SJSA1 (cell line): ENCODE measurements at regions not wholly inside any gene's neighbourhood (a gene's known extent, or its start where the extent isn't known, plus 50 kb on each side); places are given as distances from the start of the nearest gene placed in this dataset.

Experiments used
- DNase-seq, 2 experiments: peaks; one replicate each; pipeline ENCODE4 v3.0.0-alpha.2; 2015 to 2020; ENCODE audit warnings: low spot score in 2 of 2, low read depth in 1 of 2
- H3K27ac ChIP-seq: fragments of 250-450 bp; sonication (Bioruptor Pico); 2 replicates; pipeline ENCODE4 v1.5.1; 2020; ENCODE audit warnings: mild to moderate bottlenecking, moderate library complexity
- H3K27me3 ChIP-seq: fragments of 250-450 bp; sonication (Bioruptor Pico); replicated peaks from 2 replicates; pipeline ENCODE4 v1.5.1; 2020; ENCODE audit warnings: mild to moderate bottlenecking, moderate library complexity
- H3K36me3 ChIP-seq: fragments of 250-450 bp; sonication (Bioruptor Pico); 2 replicates; pipeline ENCODE4 v1.5.1; 2020; ENCODE audit warnings: mild to moderate bottlenecking
- H3K4me1 ChIP-seq: fragments of 250-450 bp; sonication (Bioruptor Pico); replicated peaks from 2 replicates; pipeline ENCODE4 v1.6.1; 2021; ENCODE audit warnings: mild to moderate bottlenecking
- H3K4me3 ChIP-seq: fragments of 250-450 bp; sonication (Bioruptor Pico); 2 replicates; pipeline ENCODE4 v1.5.1; 2020; ENCODE audit warnings: mild to moderate bottlenecking
- H3K9me3 ChIP-seq: fragments of 250-450 bp; sonication (Bioruptor Pico); replicated peaks from 2 replicates; pipeline ENCODE4 v1.5.1; 2020; ENCODE audit warnings: mild to moderate bottlenecking

- no peak for DNase-seq
- Histone ChIP-seq H3K4me1 (no peaks in the 10 kb centered on the region), H3K27me3 (no peaks in the 10 kb centered on the region), H3K9me3 (no peaks in the 10 kb centered on the region), H3K4me3 (no peak overlapping the region), H3K36me3 (no peaks in the 10 kb centered on the region), H3K27ac (no peak overlapping the region)
These were observed 469.3 kb downstream of the LRIG3 start for GRCh38 chr12:58450868-58451482.

GRCh38 chr12:58452546-58452945, 467.8 kb downstream of the LRIG3 start:
- Histone ChIP-seq H3K4me3 (no peak overlapping the region), H3K9me3 (no peaks in the 10 kb centered on the region), H3K27me3 (no peaks in the 10 kb centered on the region), H3K36me3 (no peaks in the 10 kb centered on the region), H3K4me1 (no peaks in the 10 kb centered on the region), H3K27ac (no peak overlapping the region)
- no peak for DNase-seq

GRCh38 chr12:58453306-58453705, 467.0 kb downstream of the LRIG3 start:
- no peaks in the 10 kb centered on the region for H3K36me3 ChIP-seq
- H3K4me3 ChIP-seq: no peak overlapping the region
- H3K27ac ChIP-seq: no peak overlapping the region
- no peaks in the 10 kb centered on the region for H3K27me3 ChIP-seq
- H3K4me1 ChIP-seq: no peaks in the 10 kb centered on the region
- no peaks in the 10 kb centered on the region for H3K9me3 ChIP-seq
- DNase-seq: no peak

- Histone ChIP-seq H3K4me3 (no peak overlapping the region), H3K4me1 (no peaks in the 10 kb centered on the region), H3K27me3 (no peaks in the 10 kb centered on the region), H3K27ac (no peak overlapping the region), H3K9me3 (no peaks in the 10 kb centered on the region), H3K36me3 (no peaks in the 10 kb centered on the region)
- DNase-seq: no peak
These were observed 465.2 kb downstream of the LRIG3 start for GRCh38 chr12:58455136-58455535.

GRCh38 chr12:58458102-58458501, 462.2 kb downstream of the LRIG3 start:
- Histone ChIP-seq H3K27ac (no peak overlapping the region), H3K4me1 (no peaks in the 10 kb centered on the region), H3K36me3 (no peaks in the 10 kb centered on the region), H3K4me3 (no peak overlapping the region), H3K9me3 (no peaks in the 10 kb centered on the region), H3K27me3 (no peaks in the 10 kb centered on the region)
- no peak for DNase-seq

GRCh38 chr12:58459191-58459590, 461.1 kb downstream of the LRIG3 start:
- no peaks in the 10 kb centered on the region for H3K27me3 ChIP-seq
- H3K4me3 ChIP-seq: no peak overlapping the region
- DNase-seq: no peak
- no peak overlapping the region for H3K27ac ChIP-seq
- H3K36me3 ChIP-seq: no peaks in the 10 kb centered on the region
- H3K9me3 ChIP-seq: no peaks in the 10 kb centered on the region
- H3K4me1 ChIP-seq: no peaks in the 10 kb centered on the region

- Histone ChIP-seq H3K9me3 (no peaks in the 10 kb centered on the region), H3K36me3 (no peaks in the 10 kb centered on the region), H3K27ac (no peak overlapping the region), H3K27me3 (no peaks in the 10 kb centered on the region), H3K4me3 (no peak overlapping the region), H3K4me1 (0 out of 2 replicates have a peak, but pooled peaks cover 6% of the 10 kb centered on the region)
- DNase-seq: no peak
These were observed 457.3 kb downstream of the LRIG3 start for GRCh38 chr12:58463051-58463450.

- 0 out of 2 replicates have a peak, but pooled peaks cover 6% of the 10 kb centered on the region for H3K4me1 ChIP-seq
- peak in 1 of 2 experiments; percentile 4 for DNase-seq
- no peaks in the 10 kb centered on the region for H3K36me3 ChIP-seq
- H3K9me3 ChIP-seq: no peaks in the 10 kb centered on the region
- H3K4me3 ChIP-seq: no peak overlapping the region
- no peak overlapping the region for H3K27ac ChIP-seq
- no peaks in the 10 kb centered on the region for H3K27me3 ChIP-seq
These were observed 454.9 kb downstream of the LRIG3 start for GRCh38 chr12:58465418-58465817.

GRCh38 chr12:58470266-58471010, 449.9 kb downstream of the LRIG3 start:
- 0 out of 2 replicates have a peak, but pooled peaks cover 3% of the 10 kb centered on the region for H3K4me1 ChIP-seq
- no peaks in the 10 kb centered on the region for H3K36me3 ChIP-seq
- H3K4me3 ChIP-seq: no peak overlapping the region
- H3K27ac ChIP-seq: no peak overlapping the region
- no peak for DNase-seq
- no peaks in the 10 kb centered on the region for H3K9me3 ChIP-seq
- H3K27me3 ChIP-seq: no peaks in the 10 kb centered on the region

GRCh38 chr12:58479401-58479800, 440.9 kb downstream of the LRIG3 start:
- Histone ChIP-seq H3K9me3 (no peaks in the 10 kb centered on the region), H3K4me1 (no peaks in the 10 kb centered on the region), H3K27ac (no peak overlapping the region), H3K27me3 (no peaks in the 10 kb centered on the region), H3K36me3 (no peaks in the 10 kb centered on the region), H3K4me3 (no peak overlapping the region)
- DNase-seq: no peak

- no peak for DNase-seq
- Histone ChIP-seq H3K27me3 (no peaks in the 10 kb centered on the region), H3K9me3 (no peaks in the 10 kb centered on the region), H3K4me1 (no peaks in the 10 kb centered on the region), H3K4me3 (no peak overlapping the region), H3K36me3 (no peaks in the 10 kb centered on the region), H3K27ac (no peak overlapping the region)
These were observed 438.5 kb downstream of the LRIG3 start for GRCh38 chr12:58481811-58482210.

- no peak overlapping the region for H3K27ac ChIP-seq
These were observed 433.0 kb downstream of the LRIG3 start for GRCh38 chr12:58487255-58487654.

GRCh38 chr12:58487678-58488161, 432.6 kb downstream of the LRIG3 start:
- no peak for DNase-seq
- Histone ChIP-seq H3K9me3 (no peaks in the 10 kb centered on the region), H3K27me3 (no peaks in the 10 kb centered on the region), H3K4me1 (no peaks in the 10 kb centered on the region), H3K36me3 (no peaks in the 10 kb centered on the region), H3K27ac (no peak overlapping the region), H3K4me3 (no peak overlapping the region)

More at GRCh38 chr12:58487255-58487654, 433.0 kb downstream of the LRIG3 start:
- Histone ChIP-seq H3K36me3 (no peaks in the 10 kb centered on the region), H3K4me1 (no peaks in the 10 kb centered on the region), H3K27me3 (no peaks in the 10 kb centered on the region), H3K9me3 (no peaks in the 10 kb centered on the region), H3K4me3 (no peak overlapping the region)
- DNase-seq: no peak

GRCh38 chr12:58489394-58489793, 430.9 kb downstream of the LRIG3 start:
- no peak overlapping the region for H3K4me3 ChIP-seq
- H3K9me3 ChIP-seq: no peaks in the 10 kb centered on the region
- H3K36me3 ChIP-seq: no peaks in the 10 kb centered on the region
- H3K27ac ChIP-seq: no peak overlapping the region
- no peak for DNase-seq
- no peaks in the 10 kb centered on the region for H3K27me3 ChIP-seq
- no peaks in the 10 kb centered on the region for H3K4me1 ChIP-seq
